PFSK-1 (cell line): ENCODE measurements at regions not wholly inside any gene's neighbourhood (a gene's known extent, or its start where the extent isn't known, plus 50 kb on each side); places are given as distances from the start of the nearest gene placed in this dataset.

Experiments used
- FOXP2 ChIP-seq: optimal IDR thresholded peaks from 2 replicates; pipeline ENCODE3; 2011; ENCODE audit warnings: borderline replicate concordance, control low read depth, inconsistent platforms; ENCODE audit not compliant: insufficient read depth; ENCODE audit errors: extremely low read length, extremely low read depth
- POLR2AphosphoS5 ChIP-seq: IDR thresholded peaks from 2 replicates; pipeline ENCODE4 v1.6.1; 2012; ENCODE audit warnings: low read depth, mild to moderate bottlenecking, control low read depth, low read length, moderate library complexity
- SIN3A ChIP-seq: IDR thresholded peaks from 2 replicates; pipeline ENCODE4 v1.6.1; 2012; ENCODE audit warnings: mild to moderate bottlenecking, low read length, moderate library complexity, borderline replicate concordance; ENCODE audit not compliant: insufficient read depth
- TAF1 ChIP-seq: IDR thresholded peaks from 2 replicates; pipeline ENCODE4 v1.6.1; 2012; ENCODE audit warnings: low read length, control low read depth, borderline replicate concordance; ENCODE audit not compliant: insufficient read depth
- TF ChIP-seq, protein P1 (sequence below), 2 experiments: IDR thresholded peaks; 2 replicates each; pipeline versions ENCODE4 v1.6.1 to v1.8.0; 2011 to 2012; ENCODE audit warnings: low read depth in 2 of 2, low read length in 2 of 2, control low read depth in 1 of 2, inconsistent platforms in 1 of 2, mild to moderate bottlenecking in 1 of 2, moderate library complexity in 1 of 2; ENCODE audit not compliant: insufficient read depth in 1 of 2

DNA sequence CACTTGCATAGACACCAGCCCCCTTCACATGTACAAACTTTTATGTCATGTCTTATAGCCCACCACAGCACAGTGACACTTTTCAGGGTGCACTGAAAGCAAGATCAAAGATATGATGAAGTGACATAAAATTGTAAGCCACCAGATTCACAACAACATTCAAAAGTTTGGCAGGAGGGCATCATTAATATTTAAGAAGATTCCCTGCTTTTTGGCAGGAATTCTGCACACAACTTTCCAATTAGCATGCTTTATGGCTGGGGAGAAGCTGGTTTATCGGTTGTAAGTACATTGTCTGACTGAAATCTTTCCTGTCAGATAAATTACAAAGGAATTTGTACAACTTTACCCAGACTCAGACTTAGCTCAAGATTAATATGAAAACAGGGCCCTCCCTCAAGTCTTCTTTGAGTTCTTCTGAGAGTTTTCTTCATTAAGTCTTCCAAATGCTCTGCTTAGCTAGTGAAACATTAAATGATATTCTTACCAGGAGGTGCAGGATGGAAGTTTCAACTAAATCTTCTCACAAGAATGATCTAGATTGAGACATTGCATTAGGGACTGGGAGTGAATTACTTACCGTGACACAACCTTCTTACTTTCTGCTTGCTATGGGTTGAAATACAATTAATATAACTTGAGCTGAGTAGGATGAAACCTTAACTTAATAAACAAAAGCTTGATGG lies 523.8 kb downstream of the PPARGC1A start:
- TF ChIP-seq SIN3A (no peak), TAF1 (no peak), FOXP2 (no peak), POLR2AphosphoS5 (no peak)
- TF ChIP-seq, protein P1, sequence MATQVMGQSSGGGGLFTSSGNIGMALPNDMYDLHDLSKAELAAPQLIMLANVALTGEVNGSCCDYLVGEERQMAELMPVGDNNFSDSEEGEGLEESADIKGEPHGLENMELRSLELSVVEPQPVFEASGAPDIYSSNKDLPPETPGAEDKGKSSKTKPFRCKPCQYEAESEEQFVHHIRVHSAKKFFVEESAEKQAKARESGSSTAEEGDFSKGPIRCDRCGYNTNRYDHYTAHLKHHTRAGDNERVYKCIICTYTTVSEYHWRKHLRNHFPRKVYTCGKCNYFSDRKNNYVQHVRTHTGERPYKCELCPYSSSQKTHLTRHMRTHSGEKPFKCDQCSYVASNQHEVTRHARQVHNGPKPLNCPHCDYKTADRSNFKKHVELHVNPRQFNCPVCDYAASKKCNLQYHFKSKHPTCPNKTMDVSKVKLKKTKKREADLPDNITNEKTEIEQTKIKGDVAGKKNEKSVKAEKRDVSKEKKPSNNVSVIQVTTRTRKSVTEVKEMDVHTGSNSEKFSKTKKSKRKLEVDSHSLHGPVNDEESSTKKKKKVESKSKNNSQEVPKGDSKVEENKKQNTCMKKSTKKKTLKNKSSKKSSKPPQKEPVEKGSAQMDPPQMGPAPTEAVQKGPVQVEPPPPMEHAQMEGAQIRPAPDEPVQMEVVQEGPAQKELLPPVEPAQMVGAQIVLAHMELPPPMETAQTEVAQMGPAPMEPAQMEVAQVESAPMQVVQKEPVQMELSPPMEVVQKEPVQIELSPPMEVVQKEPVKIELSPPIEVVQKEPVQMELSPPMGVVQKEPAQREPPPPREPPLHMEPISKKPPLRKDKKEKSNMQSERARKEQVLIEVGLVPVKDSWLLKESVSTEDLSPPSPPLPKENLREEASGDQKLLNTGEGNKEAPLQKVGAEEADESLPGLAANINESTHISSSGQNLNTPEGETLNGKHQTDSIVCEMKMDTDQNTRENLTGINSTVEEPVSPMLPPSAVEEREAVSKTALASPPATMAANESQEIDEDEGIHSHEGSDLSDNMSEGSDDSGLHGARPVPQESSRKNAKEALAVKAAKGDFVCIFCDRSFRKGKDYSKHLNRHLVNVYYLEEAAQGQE (IDR thresholded peaks at IDR 0.05; ENCODE audit: insufficient read depth in 1 of 2, low read depth in 2 of 2, low read length in 2 of 2): no peak

DNA sequence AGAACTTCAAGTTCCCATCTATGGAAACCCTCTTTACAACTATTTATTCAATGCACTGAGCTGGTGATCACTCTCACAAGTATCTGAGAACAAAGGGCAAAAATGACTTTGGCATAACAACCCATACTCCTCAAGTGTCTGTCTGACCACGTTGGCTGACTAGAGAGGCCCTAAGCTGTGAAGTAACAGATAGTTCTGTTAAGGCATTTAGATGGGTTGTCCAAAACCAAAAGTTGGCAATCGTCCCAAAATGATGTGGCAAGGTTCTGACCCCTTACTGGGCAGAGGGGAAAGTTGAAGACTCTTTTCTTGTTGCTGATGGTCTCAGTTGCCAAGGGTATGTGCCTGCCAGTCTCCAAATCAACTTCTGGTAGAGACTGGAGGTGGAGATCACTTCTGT lies 524.8 kb downstream of the PPARGC1A start:
- TF ChIP-seq, protein P1 (IDR thresholded peaks at IDR 0.05; ENCODE audit: insufficient read depth in 1 of 2, low read depth in 2 of 2, low read length in 2 of 2): no peak

DNA sequence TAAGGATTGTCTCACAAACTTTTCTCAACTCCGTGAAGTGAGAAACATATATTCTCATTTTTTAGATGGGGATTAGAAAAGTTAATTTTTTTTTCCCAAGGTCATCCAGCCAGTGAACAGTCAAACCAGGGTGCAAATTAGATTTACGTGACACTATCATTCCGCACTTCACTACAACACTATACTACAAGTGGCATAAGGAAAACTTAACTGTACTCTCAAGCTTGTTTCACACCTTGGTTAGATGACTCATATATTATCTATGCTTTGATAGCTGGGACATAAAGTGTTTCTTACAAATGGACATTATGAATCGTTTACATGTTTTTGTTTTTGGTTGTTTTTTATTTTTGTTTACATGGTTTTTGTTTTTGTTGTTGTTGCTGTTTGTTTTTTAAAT lies 525.7 kb downstream of the PPARGC1A start:
- TF ChIP-seq FOXP2: no peak
- no peak for TF ChIP-seq TAF1
- TF ChIP-seq, protein P1 (IDR thresholded peaks at IDR 0.05; ENCODE audit: insufficient read depth in 1 of 2, low read depth in 2 of 2, low read length in 2 of 2): no peak
- TF ChIP-seq SIN3A: no peak
- no peak for TF ChIP-seq POLR2AphosphoS5

DNA sequence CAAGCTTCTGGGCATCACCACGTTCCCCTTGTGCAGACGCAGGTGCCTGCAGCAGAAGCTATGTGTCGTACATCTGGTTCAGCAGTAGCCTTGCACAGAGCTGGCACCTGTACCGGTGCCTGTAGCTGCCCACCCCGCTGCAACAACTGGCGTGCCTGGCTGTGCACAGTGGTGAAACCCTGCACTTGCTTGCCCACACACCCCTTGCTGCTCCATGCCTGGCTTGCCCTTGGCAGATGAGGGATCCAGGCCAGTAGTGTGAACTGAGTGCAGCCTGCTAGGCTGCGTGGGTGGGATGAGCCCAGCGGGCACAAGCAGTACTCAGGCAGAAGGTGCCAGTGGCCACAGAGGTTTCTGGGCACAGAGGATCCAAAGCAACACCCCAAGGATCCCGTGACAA lies 528.4 kb downstream of the PPARGC1A start:
- no peak for TF ChIP-seq TAF1
- no peak for TF ChIP-seq POLR2AphosphoS5
- TF ChIP-seq FOXP2: no peak
- no peak for TF ChIP-seq SIN3A
- TF ChIP-seq, protein P1 (IDR thresholded peaks at IDR 0.05; ENCODE audit: insufficient read depth in 1 of 2, low read depth in 2 of 2, low read length in 2 of 2): no peak

DNA sequence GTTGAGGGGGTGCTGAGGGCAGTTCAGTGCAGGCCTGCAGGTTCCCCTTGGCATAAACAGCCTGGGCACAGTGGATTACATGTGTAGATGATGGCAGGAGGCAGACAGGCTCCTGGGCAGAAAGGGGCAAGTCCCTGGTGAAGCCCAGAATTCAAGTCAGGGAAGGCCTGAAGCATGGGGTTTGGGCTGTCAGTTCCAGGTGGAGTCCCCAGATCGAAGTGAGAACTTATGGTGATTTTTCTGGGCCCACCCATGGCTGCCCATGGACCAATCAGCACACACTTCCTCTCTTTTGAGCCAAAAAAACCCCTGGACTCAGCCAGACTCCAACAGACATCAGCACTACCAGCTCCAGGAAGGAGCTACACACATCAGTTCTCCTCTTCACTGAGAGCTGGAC lies 529.1 kb downstream of the PPARGC1A start:
- TF ChIP-seq SIN3A: no peak
- no peak for TF ChIP-seq TAF1
